B cell (primary cell): ENCODE measurements at regions not wholly inside any gene's neighbourhood (a gene's known extent, or its start where the extent isn't known, plus 50 kb on each side); places are given as distances from the start of the nearest gene placed in this dataset.

Source experiments
- EZH2 ChIP-seq: IDR thresholded peaks from 2 replicates; pipeline ENCODE4 v1.6.1; 2012; ENCODE audit warnings: borderline replicate concordance, low read depth, mild to moderate bottlenecking, moderate library complexity, low read length; ENCODE audit not compliant: insufficient read depth, poor library complexity, severe bottlenecking
- TF ChIP-seq, protein P1 (sequence below): fragments of 200-600 bp; IDR thresholded peaks from one replicate; pipeline ENCODE4 v1.8.0; 2022; ENCODE audit warnings: antibody characterized with exemption, mild to moderate bottlenecking

DNA sequence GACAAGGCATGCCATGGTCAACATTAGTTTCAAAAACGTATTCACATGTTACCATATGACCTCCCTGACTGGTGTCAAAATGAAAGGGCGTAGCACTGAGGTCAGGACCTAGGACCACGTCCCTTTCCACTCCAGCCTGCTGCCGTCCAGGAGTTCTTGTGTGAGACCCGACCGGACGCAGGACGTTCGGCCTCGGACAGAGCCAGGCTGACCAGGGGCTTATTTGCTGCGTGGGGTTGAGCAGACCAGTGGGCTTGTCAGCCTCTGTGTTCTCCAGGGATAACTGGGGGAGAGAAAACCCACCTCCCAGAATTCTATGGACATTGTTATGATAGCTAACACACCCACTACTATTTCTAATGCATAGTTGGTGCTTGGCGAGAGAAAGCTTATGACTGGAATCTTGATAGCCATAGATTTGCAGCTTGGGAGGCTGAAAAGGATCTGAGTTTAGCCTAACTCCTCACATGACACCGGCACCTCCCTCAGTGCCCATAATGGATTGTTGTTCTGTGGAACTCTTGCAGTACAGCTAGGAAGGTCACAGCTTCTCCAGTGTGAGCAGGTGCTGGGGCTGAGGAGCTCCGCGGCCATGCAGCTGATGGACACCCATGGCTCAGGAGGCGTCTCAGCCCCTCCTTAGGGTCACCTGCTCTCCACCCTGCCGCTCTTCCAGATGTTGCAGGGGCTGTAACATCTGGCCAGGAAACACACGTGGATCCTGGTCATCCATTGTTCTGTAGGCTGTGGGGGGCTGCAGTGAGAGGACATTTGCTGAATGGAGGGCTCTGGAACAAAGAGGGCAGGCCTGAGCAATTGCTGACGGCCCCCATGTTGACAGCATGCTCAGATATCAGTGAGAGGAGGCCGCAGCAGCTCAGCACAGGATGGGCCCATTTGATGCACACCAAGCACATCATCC is 368.4 kb downstream of the IRX2 start:
- TF ChIP-seq EZH2, result no peak
- TF ChIP-seq, protein P1, sequence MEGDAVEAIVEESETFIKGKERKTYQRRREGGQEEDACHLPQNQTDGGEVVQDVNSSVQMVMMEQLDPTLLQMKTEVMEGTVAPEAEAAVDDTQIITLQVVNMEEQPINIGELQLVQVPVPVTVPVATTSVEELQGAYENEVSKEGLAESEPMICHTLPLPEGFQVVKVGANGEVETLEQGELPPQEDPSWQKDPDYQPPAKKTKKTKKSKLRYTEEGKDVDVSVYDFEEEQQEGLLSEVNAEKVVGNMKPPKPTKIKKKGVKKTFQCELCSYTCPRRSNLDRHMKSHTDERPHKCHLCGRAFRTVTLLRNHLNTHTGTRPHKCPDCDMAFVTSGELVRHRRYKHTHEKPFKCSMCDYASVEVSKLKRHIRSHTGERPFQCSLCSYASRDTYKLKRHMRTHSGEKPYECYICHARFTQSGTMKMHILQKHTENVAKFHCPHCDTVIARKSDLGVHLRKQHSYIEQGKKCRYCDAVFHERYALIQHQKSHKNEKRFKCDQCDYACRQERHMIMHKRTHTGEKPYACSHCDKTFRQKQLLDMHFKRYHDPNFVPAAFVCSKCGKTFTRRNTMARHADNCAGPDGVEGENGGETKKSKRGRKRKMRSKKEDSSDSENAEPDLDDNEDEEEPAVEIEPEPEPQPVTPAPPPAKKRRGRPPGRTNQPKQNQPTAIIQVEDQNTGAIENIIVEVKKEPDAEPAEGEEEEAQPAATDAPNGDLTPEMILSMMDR, result no peak
